Muscle layer of duodenum (tissue), 2 donors: ENCODE measurements at regions not wholly inside any gene's neighbourhood (a gene's known extent, or its start where the extent isn't known, plus 50 kb on each side); places are given as distances from the start of the nearest gene placed in this dataset.

ENCODE experiments used
- H3K27ac ChIP-seq: one replicate; pipeline ENCODE4 v1.7.0; 2013; ENCODE audit warnings: mild to moderate bottlenecking, low read length
- H3K27me3 ChIP-seq: one replicate; pipeline ENCODE4 v1.7.0; 2013; ENCODE audit warnings: low read depth, mild to moderate bottlenecking, control low read depth, low read length
- H3K36me3 ChIP-seq, 2 donors: one replicate each; pipeline ENCODE4 v1.7.0; 2013; ENCODE audit warnings: low read length in 2 of 2, control low read depth in 1 of 2, mild to moderate bottlenecking in 1 of 2; ENCODE audit not compliant: insufficient read depth in 2 of 2, control insufficient read depth in 1 of 2
- H3K4me1 ChIP-seq, 2 donors: one replicate each; pipeline ENCODE4 v1.7.0; 2013; ENCODE audit warnings: low read length in 2 of 2, mild to moderate bottlenecking in 2 of 2, control low read depth in 1 of 2, moderate library complexity in 1 of 2; ENCODE audit not compliant: insufficient read depth in 2 of 2, control insufficient read depth in 1 of 2
- H3K4me3 ChIP-seq, 2 donors: one replicate each; pipeline ENCODE4 v1.7.0; 2013; ENCODE audit warnings: low read length in 2 of 2, low read depth in 1 of 2, mild to moderate bottlenecking in 1 of 2
- H3K9me3 ChIP-seq, 2 donors: one replicate each; pipeline ENCODE4 v1.7.0; 2013; ENCODE audit warnings: low read length in 2 of 2, control low read depth in 1 of 2, mild to moderate bottlenecking in 1 of 2; ENCODE audit not compliant: control insufficient read depth in 1 of 2
- donor health status: healthy.

DNA sequence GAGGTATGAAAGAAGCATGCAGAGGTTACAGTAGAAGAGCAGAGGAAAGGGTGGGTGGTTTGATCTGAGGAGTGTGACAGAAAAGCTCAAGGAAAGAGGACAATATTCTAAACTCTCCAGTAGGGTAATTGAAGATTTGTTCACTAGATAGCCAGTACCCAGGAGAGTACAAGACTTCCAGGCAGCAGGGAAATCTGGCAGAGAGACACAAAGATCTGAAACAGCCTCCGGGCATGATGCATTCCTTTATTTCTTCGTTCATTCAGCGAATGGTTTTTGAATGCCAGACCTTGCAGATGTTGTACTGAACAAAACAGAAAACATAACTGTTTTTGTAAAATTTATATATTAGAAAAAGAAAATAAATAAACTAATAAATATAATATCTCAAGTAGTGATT lies 766.6 kb downstream of the FAT4 start:
- H3K4me1 ChIP-seq = no peaks in the 10 kb centered on the region
- no peaks in the 10 kb centered on the region for H3K9me3 ChIP-seq
- no peaks in the 10 kb centered on the region for H3K27me3 ChIP-seq
- no peak overlapping the region for H3K27ac ChIP-seq
- no peak overlapping the region for H3K4me3 ChIP-seq
- H3K36me3 ChIP-seq = no peaks in the 10 kb centered on the region

DNA sequence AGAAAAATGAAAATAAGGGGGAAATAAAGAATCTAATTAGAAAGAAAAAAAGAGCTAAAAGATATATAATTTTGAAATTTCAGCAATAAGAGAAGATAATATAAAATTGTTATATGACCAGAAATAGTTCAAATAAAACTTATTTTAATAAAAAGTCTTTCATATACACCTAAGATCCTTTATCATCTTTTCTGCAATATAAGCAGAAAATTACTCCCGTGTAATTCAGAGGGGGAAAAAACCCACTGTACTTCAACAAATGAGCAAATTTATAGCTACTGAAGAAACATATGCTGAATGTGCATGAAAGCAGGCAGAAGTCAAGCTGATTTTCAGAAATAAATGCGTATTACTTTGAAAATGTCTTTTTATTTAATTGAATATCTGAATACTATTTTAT lies 771.3 kb downstream of the FAT4 start:
- H3K4me3 ChIP-seq = no peak overlapping the region
- H3K9me3 ChIP-seq = no peaks in the 10 kb centered on the region
- no peak overlapping the region for H3K27ac ChIP-seq
- no peaks in the 10 kb centered on the region for H3K27me3 ChIP-seq
- no peaks in the 10 kb centered on the region for H3K4me1 ChIP-seq
- no peaks in the 10 kb centered on the region for H3K36me3 ChIP-seq

DNA sequence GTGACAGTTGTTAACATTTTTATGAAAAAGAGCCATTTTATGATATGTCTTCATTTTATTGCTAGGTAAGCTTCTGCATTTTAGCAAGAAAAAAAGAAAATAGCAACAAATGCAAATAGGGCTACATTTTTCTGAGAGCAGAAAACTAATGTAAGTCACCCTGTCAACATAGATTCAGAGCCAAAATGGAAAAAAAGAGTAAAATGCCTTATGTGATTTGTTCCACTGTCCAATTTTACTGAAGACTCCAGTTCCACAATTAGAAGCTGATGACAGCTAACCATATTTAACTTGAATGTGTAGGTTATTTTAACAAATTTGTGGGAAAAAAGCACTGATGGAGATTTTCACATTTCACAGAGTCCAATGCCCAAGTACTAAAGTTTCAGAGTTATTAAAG lies 772.3 kb downstream of the FAT4 start:
- Histone ChIP-seq H3K27me3 (no peaks in the 10 kb centered on the region), H3K27ac (no peak overlapping the region), H3K4me1 (no peaks in the 10 kb centered on the region), H3K9me3 (no peaks in the 10 kb centered on the region), H3K4me3 (no peak overlapping the region), H3K36me3 (no peaks in the 10 kb centered on the region)

- no peaks in the 10 kb centered on the region for H3K9me3 ChIP-seq
- H3K4me3 ChIP-seq = no peak overlapping the region
- H3K4me1 ChIP-seq = no peaks in the 10 kb centered on the region
- H3K36me3 ChIP-seq = no peaks in the 10 kb centered on the region
- H3K27ac ChIP-seq = no peak overlapping the region
- H3K27me3 ChIP-seq = no peaks in the 10 kb centered on the region
Measured at GRCh38 chr4:126097155-126097799, 782.5 kb downstream of the FAT4 start.

DNA sequence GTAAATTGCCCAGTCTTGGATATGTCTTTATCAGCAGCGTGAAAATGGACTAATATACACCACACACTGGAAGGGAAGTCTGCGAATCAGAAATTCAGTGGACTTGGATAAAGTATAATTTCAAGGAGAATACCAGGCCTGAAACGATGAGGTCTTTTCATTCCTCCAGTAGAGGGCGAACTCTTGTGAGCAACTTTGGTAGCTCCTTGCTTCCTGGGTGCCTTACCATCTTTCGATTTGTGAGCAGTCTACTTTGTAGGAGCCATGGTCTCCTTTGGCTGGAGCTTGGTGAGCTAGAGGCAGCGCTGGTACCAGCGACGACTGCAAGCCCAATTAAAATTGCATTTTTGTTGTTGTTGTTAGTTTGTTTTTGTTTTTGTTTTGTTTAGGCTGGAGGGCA lies 791.9 kb downstream of the FAT4 start:
- Histone ChIP-seq H3K9me3 (peaks cover 0 to 2% of the 10 kb centered on the region in 2 donors), H3K27ac (no peak overlapping the region), H3K4me1 (no peaks in the 10 kb centered on the region), H3K27me3 (no peaks in the 10 kb centered on the region), H3K4me3 (no peak overlapping the region), H3K36me3 (no peaks in the 10 kb centered on the region)

- no peaks in the 10 kb centered on the region for H3K27me3 ChIP-seq
- H3K36me3 ChIP-seq = no peaks in the 10 kb centered on the region
- no peaks in the 10 kb centered on the region for H3K4me1 ChIP-seq
- no peak overlapping the region for H3K27ac ChIP-seq
- H3K4me3 ChIP-seq = no peak overlapping the region
- H3K9me3 ChIP-seq = peaks cover 0 to 9% of the 10 kb centered on the region in 2 donors
Measured at GRCh38 chr4:126109836-126110235, 795.1 kb downstream of the FAT4 start.

DNA sequence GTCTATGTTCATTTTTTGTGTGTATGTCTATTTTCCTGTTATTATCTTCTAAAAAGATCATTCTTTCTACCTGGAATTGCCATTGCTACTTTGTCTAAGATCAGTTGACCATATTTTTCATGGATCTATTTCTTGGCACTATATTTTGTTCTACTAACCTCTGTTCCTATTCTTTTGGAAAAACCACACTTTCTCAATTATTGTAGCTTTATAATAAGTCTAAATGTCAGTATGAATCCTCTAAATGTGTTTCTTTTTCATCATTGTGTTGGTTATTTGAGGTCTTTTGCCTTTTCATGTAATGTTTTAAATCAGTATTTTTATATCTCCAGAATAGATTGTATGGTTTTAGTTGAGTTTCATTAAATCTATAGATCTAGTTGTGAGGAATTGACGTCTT lies 798.3 kb downstream of the FAT4 start:
- Histone ChIP-seq H3K27ac (no peak overlapping the region), H3K36me3 (no peaks in the 10 kb centered on the region)

GRCh38 chr4:126123611-126124325 lies 809.0 kb downstream of the FAT4 start:
- H3K36me3 ChIP-seq = no peaks in the 10 kb centered on the region
- H3K9me3 ChIP-seq = no peaks in the 10 kb centered on the region
- no peaks in the 10 kb centered on the region for H3K4me1 ChIP-seq
- no peak overlapping the region for H3K4me3 ChIP-seq
- H3K27me3 ChIP-seq = no peaks in the 10 kb centered on the region
- no peak overlapping the region for H3K27ac ChIP-seq

More for the DNA sequence above, 798.3 kb downstream of the FAT4 start:
- H3K4me3 ChIP-seq = no peak overlapping the region
- peaks cover 0 to 21% of the 10 kb centered on the region in 2 donors for H3K9me3 ChIP-seq
- no peaks in the 10 kb centered on the region for H3K27me3 ChIP-seq
- H3K4me1 ChIP-seq = no peaks in the 10 kb centered on the region

GRCh38 chr4:126124818-126125217 lies 810.1 kb downstream of the FAT4 start:
- no peak overlapping the region for H3K4me3 ChIP-seq
- no peaks in the 10 kb centered on the region for H3K36me3 ChIP-seq
- no peak overlapping the region for H3K27ac ChIP-seq
- no peaks in the 10 kb centered on the region for H3K27me3 ChIP-seq
- no peaks in the 10 kb centered on the region for H3K9me3 ChIP-seq
- no peaks in the 10 kb centered on the region for H3K4me1 ChIP-seq

DNA sequence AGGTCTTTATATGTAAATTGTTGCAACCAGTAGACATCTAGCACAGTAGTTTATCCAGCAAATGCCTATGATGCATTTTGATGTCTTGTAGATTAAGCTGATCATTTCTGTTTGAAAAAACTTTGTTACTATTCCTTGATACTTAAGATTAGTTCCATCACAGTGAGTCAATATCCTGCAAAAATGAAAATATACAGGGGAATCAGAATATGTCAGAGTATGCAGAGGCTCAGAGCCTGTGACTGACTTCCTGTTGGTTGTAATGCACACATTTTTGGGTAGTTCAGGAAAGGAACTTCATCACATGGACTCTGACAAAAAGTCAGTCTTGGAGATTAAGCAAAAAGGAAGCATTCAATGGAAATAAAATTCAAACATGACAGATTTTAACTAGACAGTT lies 815.5 kb downstream of the FAT4 start:
- no peaks in the 10 kb centered on the region for H3K9me3 ChIP-seq
- H3K27me3 ChIP-seq = no peaks in the 10 kb centered on the region
- H3K36me3 ChIP-seq = no peaks in the 10 kb centered on the region
- H3K4me1 ChIP-seq = no peaks in the 10 kb centered on the region
- no peak overlapping the region for H3K27ac ChIP-seq
- H3K4me3 ChIP-seq = no peak overlapping the region

DNA sequence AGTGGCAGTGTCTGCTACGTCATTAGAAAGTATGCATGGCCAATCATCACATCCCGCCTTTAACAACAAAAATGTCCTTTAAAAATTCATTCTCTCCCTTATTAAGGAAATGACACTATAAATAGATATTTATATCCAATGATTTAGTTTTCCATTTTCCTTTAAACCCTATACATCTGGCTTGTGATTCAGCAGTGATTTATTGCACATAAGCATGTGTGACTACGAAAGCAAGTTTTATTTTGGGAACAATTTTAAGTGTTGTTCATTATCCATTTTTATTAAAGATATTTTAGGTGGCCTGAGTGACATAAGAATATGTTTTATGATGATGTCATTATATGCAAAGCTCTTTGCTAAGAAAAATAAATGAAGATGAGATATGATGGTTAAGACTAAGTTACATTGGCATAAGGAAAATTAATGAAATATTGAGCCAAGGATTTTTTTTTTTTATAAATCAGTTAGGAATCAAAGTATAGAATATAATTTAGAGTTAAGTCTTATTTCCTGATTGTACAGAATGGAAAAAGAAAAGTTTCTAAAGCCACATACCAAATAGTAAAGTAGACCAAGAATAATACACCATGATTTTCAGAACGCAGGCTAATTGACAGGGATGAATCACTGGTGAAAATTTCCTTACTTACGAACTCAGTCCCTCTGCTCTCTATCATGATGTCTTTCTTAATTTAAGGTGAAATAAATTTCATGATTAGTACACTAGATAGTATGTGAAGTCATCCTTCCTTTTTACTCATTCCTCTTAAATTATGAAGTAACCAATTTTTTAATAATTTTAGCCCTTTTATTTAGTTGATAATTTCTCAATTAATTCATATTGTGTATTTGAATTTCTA lies 822.4 kb downstream of the FAT4 start:
- H3K4me3 ChIP-seq = no peak overlapping the region

More for the DNA sequence above, 822.4 kb downstream of the FAT4 start:
- Histone ChIP-seq H3K27ac (no peak overlapping the region), H3K4me1 (no peaks in the 10 kb centered on the region), H3K27me3 (no peaks in the 10 kb centered on the region), H3K36me3 (no peaks in the 10 kb centered on the region), H3K9me3 (no peaks in the 10 kb centered on the region)
